ENCODE measurements at regions not wholly inside any gene's neighbourhood (a gene's known extent, or its start where the extent isn't known, plus 50 kb on each side); places are given as distances from the start of the nearest gene placed in this dataset.

DNA sequence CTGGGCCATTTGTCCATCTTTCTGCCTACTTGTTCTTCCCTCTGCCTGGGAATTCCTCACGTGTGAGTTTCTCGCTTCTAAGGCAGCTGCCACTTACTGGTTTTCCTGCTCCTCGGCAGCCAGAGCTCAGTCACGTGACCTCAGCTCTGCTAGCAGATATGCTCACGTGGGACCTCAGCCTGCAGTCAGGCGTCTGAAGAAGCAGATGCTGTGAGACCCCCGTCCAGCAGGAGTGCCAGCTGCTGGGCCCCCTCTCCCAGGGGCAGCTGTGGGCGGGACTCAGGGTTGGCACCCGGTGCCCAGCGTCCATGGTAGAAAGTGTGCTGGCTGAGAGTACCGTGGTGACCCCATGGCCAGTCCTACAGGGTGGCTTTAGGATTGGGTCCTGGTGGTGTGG is 161.3 kb upstream of the TLE3 start:
- TF ChIP-seq CTCF (IDR thresholded peaks at IDR 0.05) (no peak), POLR2AphosphoS5 (IDR thresholded peaks at IDR 0.05) (peak in 1 of 3 donors; percentile 15), POLR2A (IDR thresholded peaks at IDR 0.05) (no peak)

Data from stomach (tissue), 4 donors.